Endothelial cell of umbilical vein (primary cell): ENCODE measurements at regions not wholly inside any gene's neighbourhood (a gene's known extent, or its start where the extent isn't known, plus 50 kb on each side); places are given as distances from the start of the nearest gene placed in this dataset.

ENCODE experiments used
- EZH2 ChIP-seq: IDR thresholded peaks from 2 replicates; pipeline ENCODE4 v1.6.1; 2012; ENCODE audit warnings: borderline replicate concordance, low read depth, mild to moderate bottlenecking, moderate library complexity, low read length, inconsistent platforms; ENCODE audit not compliant: severe bottlenecking
- MYC ChIP-seq: IDR thresholded peaks from one replicate; pipeline ENCODE4 v1.6.1; 2011; ENCODE audit warnings: mild to moderate bottlenecking, low read depth, low read length
- POLR2A ChIP-seq: IDR thresholded peaks from 2 replicates; pipeline ENCODE4 v1.6.1; 2012; ENCODE audit warnings: low read depth, mild to moderate bottlenecking, control low read depth, low read length
- POLR2AphosphoS5 ChIP-seq: IDR thresholded peaks from 2 replicates; pipeline ENCODE4 v1.6.1; 2012; ENCODE audit warnings: low read depth, mild to moderate bottlenecking, control low read depth, low read length, moderate library complexity; ENCODE audit not compliant: insufficient read depth
- TF ChIP-seq, protein P1 (sequence below), 2 donors: IDR thresholded peaks; 1 replicate in 1 of 2; 2 replicates in 1 of 2; pipeline ENCODE4 v1.5.1; 2011; ENCODE audit warnings: low read length in 2 of 2, mild to moderate bottlenecking in 2 of 2, moderate library complexity in 2 of 2, control low read depth in 1 of 2, inconsistent platforms in 1 of 2, low read depth in 1 of 2; ENCODE audit not compliant: insufficient read depth in 1 of 2; ENCODE audit errors: extremely low read depth in 1 of 2
- TF ChIP-seq, protein P2 (sequence below): IDR thresholded peaks from 2 replicates; pipeline ENCODE4 v1.6.1; 2011; ENCODE audit not compliant: insufficient read depth, insufficient read length

DNA sequence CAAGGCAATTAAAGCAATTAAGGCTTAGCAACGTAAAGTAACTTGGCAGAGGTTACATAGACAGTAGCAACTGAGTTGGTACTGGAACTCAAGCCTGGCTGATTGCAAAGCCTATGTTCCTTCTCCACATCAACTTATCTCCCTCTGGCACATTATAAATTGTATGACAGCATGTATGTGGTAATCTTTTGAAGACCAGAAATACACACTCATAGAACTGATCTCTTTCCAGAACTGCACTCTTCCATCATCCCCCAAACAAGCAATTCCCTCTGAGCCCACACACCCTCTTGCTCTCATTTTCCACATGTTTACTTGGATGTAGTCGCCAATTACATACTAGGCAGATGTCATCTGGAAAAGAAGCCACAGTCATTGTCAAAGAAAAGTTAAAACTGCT is 502.2 kb downstream of the PLPP3 start:
- TF ChIP-seq, protein P1, sequence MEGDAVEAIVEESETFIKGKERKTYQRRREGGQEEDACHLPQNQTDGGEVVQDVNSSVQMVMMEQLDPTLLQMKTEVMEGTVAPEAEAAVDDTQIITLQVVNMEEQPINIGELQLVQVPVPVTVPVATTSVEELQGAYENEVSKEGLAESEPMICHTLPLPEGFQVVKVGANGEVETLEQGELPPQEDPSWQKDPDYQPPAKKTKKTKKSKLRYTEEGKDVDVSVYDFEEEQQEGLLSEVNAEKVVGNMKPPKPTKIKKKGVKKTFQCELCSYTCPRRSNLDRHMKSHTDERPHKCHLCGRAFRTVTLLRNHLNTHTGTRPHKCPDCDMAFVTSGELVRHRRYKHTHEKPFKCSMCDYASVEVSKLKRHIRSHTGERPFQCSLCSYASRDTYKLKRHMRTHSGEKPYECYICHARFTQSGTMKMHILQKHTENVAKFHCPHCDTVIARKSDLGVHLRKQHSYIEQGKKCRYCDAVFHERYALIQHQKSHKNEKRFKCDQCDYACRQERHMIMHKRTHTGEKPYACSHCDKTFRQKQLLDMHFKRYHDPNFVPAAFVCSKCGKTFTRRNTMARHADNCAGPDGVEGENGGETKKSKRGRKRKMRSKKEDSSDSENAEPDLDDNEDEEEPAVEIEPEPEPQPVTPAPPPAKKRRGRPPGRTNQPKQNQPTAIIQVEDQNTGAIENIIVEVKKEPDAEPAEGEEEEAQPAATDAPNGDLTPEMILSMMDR (IDR thresholded peaks at IDR 0.05; ENCODE audit: extremely low read depth in 1 of 2, insufficient read depth in 1 of 2, low read depth in 1 of 2, low read length in 2 of 2) = no peak
- TF ChIP-seq POLR2AphosphoS5 (no peak), MYC (no peak), EZH2 (no peak), POLR2A (no peak)
- TF ChIP-seq, protein P2, sequence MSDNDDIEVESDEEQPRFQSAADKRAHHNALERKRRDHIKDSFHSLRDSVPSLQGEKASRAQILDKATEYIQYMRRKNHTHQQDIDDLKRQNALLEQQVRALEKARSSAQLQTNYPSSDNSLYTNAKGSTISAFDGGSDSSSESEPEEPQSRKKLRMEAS = no peak
